ENCODE measurements at regions not wholly inside any gene's neighbourhood (a gene's known extent, or its start where the extent isn't known, plus 50 kb on each side); places are given as distances from the start of the nearest gene placed in this dataset.
"Not testable (repeated sequence)": the region's sequence is repeated elsewhere in the genome, so short reads cannot be mapped to it uniquely, and the experiment has no call there.

GRCh38 chr2:200122683-200123082, 167.3 kb downstream of the MAIP1 start:
- Mint-ChIP-seq H3K4me1 (no peaks in the 10 kb centered on the region), H3K9me3 (no peaks in the 10 kb centered on the region), H3K27ac (no peak overlapping the region), H3K36me3 (ENCODE audit: low read depth) (no peaks in the 10 kb centered on the region), H3K4me3 (no peak overlapping the region), H3K27me3 (peaks cover 14% of the 10 kb centered on the region)
- DNase-seq: no peak
- ChIA-PET CTCF (interaction anchor here (0.9 kb wide), 1 partner anchor 36 kb away, joined by 3 read pairs; no protein-coding TSS in a partner anchor), POLR2A (no interaction called here)

- H3K27ac Mint-ChIP-seq; H3K36me3 Mint-ChIP-seq (ENCODE audit: low read depth); H3K4me3 Mint-ChIP-seq; H3K4me1 Mint-ChIP-seq; POLR2A ChIA-PET; DNase-seq; H3K9me3 Mint-ChIP-seq: not testable (repeated sequence)
- CTCF ChIA-PET: interaction anchor here (1.2 to 1.3 kb wide), 2 partner anchors 21 to 22 kb away, joined by 3 read pairs; no protein-coding TSS in a partner anchor
- peaks cover 12% of the 10 kb centered on the region for H3K27me3 Mint-ChIP-seq
Observed at GRCh38 chr2:200124665-200125368, 169.4 kb downstream of the MAIP1 start.

GRCh38 chr2:200125444-200126284, 170.3 kb downstream of the MAIP1 start:
- ChIA-PET CTCF (no interaction called here), POLR2A (no interaction called here)
- H3K36me3 Mint-ChIP-seq (ENCODE audit: low read depth): no peaks in the 10 kb centered on the region
- H3K27ac Mint-ChIP-seq: no peak overlapping the region
- H3K27me3 Mint-ChIP-seq: peaks cover 12% of the 10 kb centered on the region
- H3K4me1 Mint-ChIP-seq: no peaks in the 10 kb centered on the region
- no peaks in the 10 kb centered on the region for H3K9me3 Mint-ChIP-seq
- no peak for DNase-seq
- H3K4me3 Mint-ChIP-seq: no peak overlapping the region

GRCh38 chr2:200126285-200126670, 170.9 kb downstream of the MAIP1 start:
- H3K4me3 Mint-ChIP-seq; CTCF ChIA-PET; H3K9me3 Mint-ChIP-seq; H3K4me1 Mint-ChIP-seq; H3K27ac Mint-ChIP-seq; DNase-seq; POLR2A ChIA-PET; H3K27me3 Mint-ChIP-seq; H3K36me3 Mint-ChIP-seq (ENCODE audit: low read depth): not testable (repeated sequence)

- H3K9me3 Mint-ChIP-seq; H3K4me1 Mint-ChIP-seq; DNase-seq; CTCF ChIA-PET; H3K27ac Mint-ChIP-seq; H3K27me3 Mint-ChIP-seq; H3K4me3 Mint-ChIP-seq; H3K36me3 Mint-ChIP-seq (ENCODE audit: low read depth); POLR2A ChIA-PET: not testable (repeated sequence)
Observed at GRCh38 chr2:200126680-200127079, 171.3 kb downstream of the MAIP1 start.

- Mint-ChIP-seq H3K4me3 (no peak overlapping the region), H3K4me1 (no peaks in the 10 kb centered on the region), H3K27ac (no peak overlapping the region), H3K36me3 (ENCODE audit: low read depth) (no peaks in the 10 kb centered on the region), H3K27me3 (peaks cover 2% of the 10 kb centered on the region), H3K9me3 (no peaks in the 10 kb centered on the region)
- DNase-seq: no peak
- ChIA-PET CTCF (no interaction called here), POLR2A (no interaction called here)
Observed at GRCh38 chr2:200127848-200128247, 172.5 kb downstream of the MAIP1 start.

GRCh38 chr2:200128296-200128695, 172.9 kb downstream of the MAIP1 start:
- Mint-ChIP-seq H3K27me3 (no peaks in the 10 kb centered on the region), H3K4me3 (no peak overlapping the region), H3K4me1 (no peaks in the 10 kb centered on the region), H3K9me3 (no peaks in the 10 kb centered on the region), H3K36me3 (ENCODE audit: low read depth) (no peaks in the 10 kb centered on the region), H3K27ac (no peak overlapping the region)
- no peak for DNase-seq
- CTCF ChIA-PET: no interaction called here
- POLR2A ChIA-PET: no interaction called here

GRCh38 chr2:200129721-200130462, 174.5 kb downstream of the MAIP1 start:
- Mint-ChIP-seq H3K4me3 (no peak overlapping the region), H3K9me3 (no peaks in the 10 kb centered on the region), H3K27me3 (no peaks in the 10 kb centered on the region), H3K36me3 (ENCODE audit: low read depth) (no peaks in the 10 kb centered on the region), H3K4me1 (no peaks in the 10 kb centered on the region), H3K27ac (no peak overlapping the region)
- POLR2A ChIA-PET: no interaction called here
- CTCF ChIA-PET: no interaction called here
- DNase-seq: no peak

GRCh38 chr2:200130762-200131166, 175.4 kb downstream of the MAIP1 start:
- POLR2A ChIA-PET: no interaction called here
- no peaks in the 10 kb centered on the region for H3K27me3 Mint-ChIP-seq
- no peaks in the 10 kb centered on the region for H3K9me3 Mint-ChIP-seq
- CTCF ChIA-PET: interaction anchor here (0.7 kb wide), 1 partner anchor 18 kb away, joined by 3 read pairs; no protein-coding TSS in a partner anchor
- no peak overlapping the region for H3K27ac Mint-ChIP-seq
- H3K4me3 Mint-ChIP-seq: no peak overlapping the region
- DNase-seq: no peak
- no peaks in the 10 kb centered on the region for H3K4me1 Mint-ChIP-seq
- H3K36me3 Mint-ChIP-seq (ENCODE audit: low read depth): no peaks in the 10 kb centered on the region

GRCh38 chr2:200131307-200131706, 175.2 kb upstream of the SPATS2L start:
- ChIA-PET POLR2A (no interaction called here), CTCF (no interaction called here)
- Mint-ChIP-seq H3K4me3 (no peak overlapping the region), H3K36me3 (ENCODE audit: low read depth) (no peaks in the 10 kb centered on the region), H3K9me3 (no peaks in the 10 kb centered on the region), H3K27me3 (no peaks in the 10 kb centered on the region), H3K4me1 (no peaks in the 10 kb centered on the region), H3K27ac (no peak overlapping the region)
- DNase-seq: no peak

- H3K36me3 Mint-ChIP-seq (ENCODE audit: low read depth): no peaks in the 10 kb centered on the region
- no peaks in the 10 kb centered on the region for H3K27me3 Mint-ChIP-seq
- H3K4me3 Mint-ChIP-seq: no peak overlapping the region
- DNase-seq: no peak
- H3K4me1 Mint-ChIP-seq: no peaks in the 10 kb centered on the region
- ChIA-PET CTCF (interaction anchor here (0.6 kb wide), 1 partner anchor 181 kb away, joined by 4 read pairs; no protein-coding TSS in a partner anchor), POLR2A (interaction anchor here (0.6 kb wide), 1 partner anchor 47 kb away, joined by 3 read pairs; no protein-coding TSS in a partner anchor)
- no peaks in the 10 kb centered on the region for H3K9me3 Mint-ChIP-seq
- H3K27ac Mint-ChIP-seq: no peak overlapping the region
Observed at GRCh38 chr2:200135082-200135481, 171.4 kb upstream of the SPATS2L start.

GRCh38 chr2:200136655-200137054, 169.8 kb upstream of the SPATS2L start:
- no peaks in the 10 kb centered on the region for H3K4me1 Mint-ChIP-seq
- POLR2A ChIA-PET: no interaction called here

GRCh38 chr2:200137271-200137670, 169.2 kb upstream of the SPATS2L start:
- DNase-seq: no peak
- H3K9me3 Mint-ChIP-seq: no peaks in the 10 kb centered on the region
- CTCF ChIA-PET: no interaction called here
- H3K27ac Mint-ChIP-seq: no peak overlapping the region
- peaks cover 2% of the 10 kb centered on the region for H3K27me3 Mint-ChIP-seq
- H3K36me3 Mint-ChIP-seq (ENCODE audit: low read depth): no peaks in the 10 kb centered on the region
- POLR2A ChIA-PET: no interaction called here
- H3K4me3 Mint-ChIP-seq: no peak overlapping the region
- no peaks in the 10 kb centered on the region for H3K4me1 Mint-ChIP-seq

More at GRCh38 chr2:200136655-200137054, 169.8 kb upstream of the SPATS2L start:
- Mint-ChIP-seq H3K9me3 (no peaks in the 10 kb centered on the region), H3K27ac (no peak overlapping the region), H3K4me3 (no peak overlapping the region), H3K36me3 (ENCODE audit: low read depth) (no peaks in the 10 kb centered on the region), H3K27me3 (peaks cover 2% of the 10 kb centered on the region)
- CTCF ChIA-PET: interaction anchor here (0.6 kb wide), 1 partner anchor 1756 kb away, joined by 4 read pairs; no protein-coding TSS in a partner anchor
- DNase-seq: no peak

Data from activated CD4-positive, alpha-beta T cell treated with anti-CD3 and anti-CD28 coated beads, Interleukin-2, amount 10 ng/mL, durations not matched to agents 7 days and 5 days (primary cell).